ENCODE measurements at regions not wholly inside any gene's neighbourhood (a gene's known extent, or its start where the extent isn't known, plus 50 kb on each side); places are given as distances from the start of the nearest gene placed in this dataset.

DNA sequence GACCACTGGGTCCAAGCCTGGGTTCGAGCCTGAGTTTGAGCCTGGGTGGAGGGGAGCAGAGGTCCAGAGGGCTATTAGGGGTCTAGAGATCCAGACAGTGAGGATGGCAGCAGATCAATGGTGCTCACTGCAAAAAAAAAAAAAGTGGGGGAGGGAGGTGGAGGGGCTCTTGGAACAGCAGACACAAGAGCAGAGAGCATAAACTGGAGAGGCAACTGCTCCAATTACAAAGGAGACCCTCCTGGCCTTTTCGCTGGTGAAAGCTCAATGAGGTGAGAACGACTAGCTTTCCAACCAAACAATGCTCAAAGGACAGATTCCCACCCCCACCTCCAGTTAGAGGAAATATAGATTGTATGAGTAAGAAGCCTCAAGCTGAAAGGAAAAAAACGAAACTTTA is 124.2 kb upstream of the TSPAN8 start:
- TF ChIP-seq, protein P1, sequence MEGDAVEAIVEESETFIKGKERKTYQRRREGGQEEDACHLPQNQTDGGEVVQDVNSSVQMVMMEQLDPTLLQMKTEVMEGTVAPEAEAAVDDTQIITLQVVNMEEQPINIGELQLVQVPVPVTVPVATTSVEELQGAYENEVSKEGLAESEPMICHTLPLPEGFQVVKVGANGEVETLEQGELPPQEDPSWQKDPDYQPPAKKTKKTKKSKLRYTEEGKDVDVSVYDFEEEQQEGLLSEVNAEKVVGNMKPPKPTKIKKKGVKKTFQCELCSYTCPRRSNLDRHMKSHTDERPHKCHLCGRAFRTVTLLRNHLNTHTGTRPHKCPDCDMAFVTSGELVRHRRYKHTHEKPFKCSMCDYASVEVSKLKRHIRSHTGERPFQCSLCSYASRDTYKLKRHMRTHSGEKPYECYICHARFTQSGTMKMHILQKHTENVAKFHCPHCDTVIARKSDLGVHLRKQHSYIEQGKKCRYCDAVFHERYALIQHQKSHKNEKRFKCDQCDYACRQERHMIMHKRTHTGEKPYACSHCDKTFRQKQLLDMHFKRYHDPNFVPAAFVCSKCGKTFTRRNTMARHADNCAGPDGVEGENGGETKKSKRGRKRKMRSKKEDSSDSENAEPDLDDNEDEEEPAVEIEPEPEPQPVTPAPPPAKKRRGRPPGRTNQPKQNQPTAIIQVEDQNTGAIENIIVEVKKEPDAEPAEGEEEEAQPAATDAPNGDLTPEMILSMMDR (IDR thresholded peaks at IDR 0.05) = no peak
- TF ChIP-seq POLR2A (IDR thresholded peaks at IDR 0.05) = no peak
